Adrenal gland (tissue), 5 donors: ENCODE measurements at regions not wholly inside any gene's neighbourhood (a gene's known extent, or its start where the extent isn't known, plus 50 kb on each side); places are given as distances from the start of the nearest gene placed in this dataset.

ENCODE experiments used
- CTCF ChIP-seq, 6 experiments: fragments of 450-650 bp in 4 of 6; fragments of 200-600 bp in 2 of 6; sonication (generic) in 1 of 6; IDR thresholded peaks; 1 replicate in 5 of 6; 2 replicates in 1 of 6; pipeline versions ENCODE4 v1.5.1 to v1.8.0; 2016 to 2021; ENCODE audit warnings: antibody characterized with exemption in 6 of 6, mild to moderate bottlenecking in 2 of 6, moderate library complexity in 1 of 6
- POLR2A ChIP-seq, 2 donors: fragments of 450-650 bp; IDR thresholded peaks; one replicate each; pipeline ENCODE4 v1.6.1; 2017; ENCODE audit warnings: antibody characterized with exemption in 2 of 2, mild to moderate bottlenecking in 2 of 2, moderate library complexity in 1 of 2
- donor health status: DM: no; HTN: no; CAD: no.

DNA sequence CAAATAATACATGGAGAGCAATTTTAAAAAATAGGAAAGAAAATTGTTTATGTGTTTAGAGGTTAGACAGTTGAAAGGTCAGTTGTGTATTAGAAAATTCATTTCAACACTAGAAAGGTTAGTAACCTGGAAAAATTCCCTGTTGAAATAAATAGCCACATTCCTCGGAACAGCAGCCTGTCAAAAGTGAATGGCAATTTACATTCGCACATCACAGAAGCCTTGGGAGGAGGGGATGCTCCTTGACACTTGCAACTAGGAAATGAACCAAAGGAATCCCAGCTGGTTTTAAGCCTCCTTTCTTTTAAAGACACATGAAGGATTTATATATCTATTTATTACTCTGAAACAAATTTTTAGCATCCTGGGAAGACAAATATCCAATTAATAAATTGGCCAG lies 653.5 kb upstream of the LRRTM4 start:
- TF ChIP-seq CTCF (IDR thresholded peaks at IDR 0.05) (no peak), POLR2A (IDR thresholded peaks at IDR 0.05) (no peak)
